Loucy (cell line): ENCODE measurements at regions not wholly inside any gene's neighbourhood (a gene's known extent, or its start where the extent isn't known, plus 50 kb on each side); places are given as distances from the start of the nearest gene placed in this dataset.

Experiments
- EZH2phosphoT487 ChIP-seq: fragments of 200-600 bp; IDR thresholded peaks from 2 replicates; pipeline ENCODE4 v1.6.1; 2018; ENCODE audit warnings: antibody characterized with exemption, mild to moderate bottlenecking, moderate library complexity, borderline replicate concordance
- TF ChIP-seq, protein P1 (sequence below): fragments of 200-600 bp; sonication (generic); conservative IDR thresholded peaks from 2 replicates; pipeline ENCODE4 v1.5.1; 2014; ENCODE audit warnings: mild to moderate bottlenecking, antibody characterized with exemption, low read length

DNA sequence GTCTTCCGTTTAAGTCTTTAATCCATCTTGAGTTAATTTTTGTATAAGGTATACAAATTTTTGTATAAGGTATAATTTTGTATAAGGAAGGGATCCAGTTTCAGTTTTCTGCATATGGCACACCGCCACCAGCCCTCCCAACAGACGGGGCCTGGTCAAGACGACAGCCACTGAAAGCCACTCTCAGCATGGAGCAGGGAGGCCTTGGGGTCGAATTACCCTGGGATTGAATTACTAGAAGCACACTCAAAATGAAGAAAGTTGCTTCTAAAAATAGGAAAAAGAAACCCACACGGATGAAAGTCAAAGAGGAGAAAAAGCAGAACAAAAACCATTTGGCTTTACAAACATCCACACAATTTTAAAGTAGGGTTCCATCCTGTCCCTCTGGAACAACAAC, 586.2 kb upstream of the ADAMTS16 start:
- no peak for TF ChIP-seq EZH2phosphoT487
- TF ChIP-seq, protein P1, sequence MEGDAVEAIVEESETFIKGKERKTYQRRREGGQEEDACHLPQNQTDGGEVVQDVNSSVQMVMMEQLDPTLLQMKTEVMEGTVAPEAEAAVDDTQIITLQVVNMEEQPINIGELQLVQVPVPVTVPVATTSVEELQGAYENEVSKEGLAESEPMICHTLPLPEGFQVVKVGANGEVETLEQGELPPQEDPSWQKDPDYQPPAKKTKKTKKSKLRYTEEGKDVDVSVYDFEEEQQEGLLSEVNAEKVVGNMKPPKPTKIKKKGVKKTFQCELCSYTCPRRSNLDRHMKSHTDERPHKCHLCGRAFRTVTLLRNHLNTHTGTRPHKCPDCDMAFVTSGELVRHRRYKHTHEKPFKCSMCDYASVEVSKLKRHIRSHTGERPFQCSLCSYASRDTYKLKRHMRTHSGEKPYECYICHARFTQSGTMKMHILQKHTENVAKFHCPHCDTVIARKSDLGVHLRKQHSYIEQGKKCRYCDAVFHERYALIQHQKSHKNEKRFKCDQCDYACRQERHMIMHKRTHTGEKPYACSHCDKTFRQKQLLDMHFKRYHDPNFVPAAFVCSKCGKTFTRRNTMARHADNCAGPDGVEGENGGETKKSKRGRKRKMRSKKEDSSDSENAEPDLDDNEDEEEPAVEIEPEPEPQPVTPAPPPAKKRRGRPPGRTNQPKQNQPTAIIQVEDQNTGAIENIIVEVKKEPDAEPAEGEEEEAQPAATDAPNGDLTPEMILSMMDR = no peak
